ENCODE measurements at regions not wholly inside any gene's neighbourhood (a gene's known extent, or its start where the extent isn't known, plus 50 kb on each side); places are given as distances from the start of the nearest gene placed in this dataset.
"Not testable (repeated sequence)": the region's sequence is repeated elsewhere in the genome, so short reads cannot be mapped to it uniquely, and the experiment has no call there.

- 0 out of 2 replicates have a peak overlapping the region, but pooled peaks have one; percentile 6 for H3K4me2 ChIP-seq (ENCODE audit: low read depth, low read length)
- no peaks in the 10 kb centered on the region for H3K9me3 ChIP-seq (replicated peaks; ENCODE audit: insufficient read depth, low read length)
- H3K27me3 ChIP-seq (replicated peaks; ENCODE audit: insufficient read depth, low read length), result no peaks in the 10 kb centered on the region
- no peaks in the 10 kb centered on the region for H3K36me3 ChIP-seq (replicated peaks; ENCODE audit: insufficient read depth, low read length)
- H3F3A ChIP-seq (ENCODE audit: insufficient read depth, low read length), result no peaks in the 10 kb centered on the region
- no peaks in the 10 kb centered on the region for H4K20me1 ChIP-seq (ENCODE audit: insufficient read depth, low read length)
- no peak overlapping the region for H3K27ac ChIP-seq (ENCODE audit: low read length)
- no peak overlapping the region for H3K9ac ChIP-seq (ENCODE audit: low read length)
- DNase-seq, result peak; percentile 8
- H3K4me1 ChIP-seq (ENCODE audit: low read length), result no peaks in the 10 kb centered on the region
- no peak for TF ChIP-seq CTCF (IDR thresholded peaks at IDR 0.05; ENCODE audit: low read length)
- no peak for TF ChIP-seq EZH2 (optimal IDR thresholded peaks at IDR 0.05; ENCODE audit: low read depth, low read length)
- no peak for TF ChIP-seq EZH2phosphoT487 (IDR thresholded peaks at IDR 0.05; ENCODE audit: low read length)
- H3K4me3 ChIP-seq (ENCODE audit: low read length), result no peak overlapping the region
- H3K9me2 ChIP-seq (replicated peaks; ENCODE audit: insufficient read depth, low read length), result no peaks in the 10 kb centered on the region
- peak overlapping the region; percentile 74 for H2AFZ ChIP-seq (ENCODE audit: low read length)
- H3K79me2 ChIP-seq (ENCODE audit: low read length), result no peaks in the 10 kb centered on the region
Observed at GRCh38 chr13:23966691-23967615, 69.7 kb upstream of the C1QTNF9B start.

- not testable (repeated sequence) for H3K36me3 ChIP-seq (replicated peaks; ENCODE audit: insufficient read depth, low read length); H3K4me2 ChIP-seq (ENCODE audit: low read depth, low read length); H3K27me3 ChIP-seq (replicated peaks; ENCODE audit: insufficient read depth, low read length); H3K79me2 ChIP-seq (ENCODE audit: low read length); H3F3A ChIP-seq (ENCODE audit: insufficient read depth, low read length); H3K9ac ChIP-seq (ENCODE audit: low read length); H3K9me3 ChIP-seq (replicated peaks; ENCODE audit: insufficient read depth, low read length); H3K9me2 ChIP-seq (replicated peaks; ENCODE audit: insufficient read depth, low read length); H4K20me1 ChIP-seq (ENCODE audit: insufficient read depth, low read length); H3K27ac ChIP-seq (ENCODE audit: low read length); H3K4me3 ChIP-seq (ENCODE audit: low read length); H2AFZ ChIP-seq (ENCODE audit: low read length); H3K4me1 ChIP-seq (ENCODE audit: low read length); DNase-seq
Observed at GRCh38 chr13:23967792-23968191, 70.5 kb upstream of the C1QTNF9B start.

- no peak overlapping the region for H2AFZ ChIP-seq (ENCODE audit: low read length)
- no peaks in the 10 kb centered on the region for H3K4me1 ChIP-seq (ENCODE audit: low read length)
- no peaks in the 10 kb centered on the region for H4K20me1 ChIP-seq (ENCODE audit: insufficient read depth, low read length)
- H3F3A ChIP-seq (ENCODE audit: insufficient read depth, low read length), result no peaks in the 10 kb centered on the region
- no peaks in the 10 kb centered on the region for H3K27me3 ChIP-seq (replicated peaks; ENCODE audit: insufficient read depth, low read length)
- H3K36me3 ChIP-seq (replicated peaks; ENCODE audit: insufficient read depth, low read length), result no peaks in the 10 kb centered on the region
- no peaks in the 10 kb centered on the region for H3K9me3 ChIP-seq (replicated peaks; ENCODE audit: insufficient read depth, low read length)
- no peak overlapping the region for H3K9ac ChIP-seq (ENCODE audit: low read length)
- H3K27ac ChIP-seq (ENCODE audit: low read length), result no peak overlapping the region
- DNase-seq, result no peak
- TF ChIP-seq CTCF (IDR thresholded peaks at IDR 0.05; ENCODE audit: low read length) (no peak), EZH2 (optimal IDR thresholded peaks at IDR 0.05; ENCODE audit: low read depth, low read length) (no peak), EZH2phosphoT487 (IDR thresholded peaks at IDR 0.05; ENCODE audit: low read length) (no peak)
- no peak overlapping the region for H3K4me3 ChIP-seq (ENCODE audit: low read length)
- H3K9me2 ChIP-seq (replicated peaks; ENCODE audit: insufficient read depth, low read length), result no peaks in the 10 kb centered on the region
- no peaks in the 10 kb centered on the region for H3K79me2 ChIP-seq (ENCODE audit: low read length)
- H3K4me2 ChIP-seq (ENCODE audit: low read depth, low read length), result no peak overlapping the region
Observed at GRCh38 chr13:23969647-23970046, 72.3 kb upstream of the C1QTNF9B start.

Measured in MM.1S (cell line).